Upper lobe of left lung (tissue), 6 donors: ENCODE measurements at regions not wholly inside any gene's neighbourhood (a gene's known extent, or its start where the extent isn't known, plus 50 kb on each side); places are given as distances from the start of the nearest gene placed in this dataset.
"Not testable (repeated sequence)": the region's sequence is repeated elsewhere in the genome, so short reads cannot be mapped to it uniquely, and the experiment has no call there.

Experiments used
- ATAC-seq, 2 donors: fragments of 200-7000 bp; cut with Tn5 transposase; one replicate each; pipeline ENCODE4 v1.9.1; 2022; ENCODE audit warnings: mild to moderate bottlenecking in 2 of 2, moderate library complexity in 2 of 2; ENCODE audit not compliant: low FRiP score in 2 of 2
- DNase-seq, 2 donors: peaks; one replicate each; pipeline ENCODE4 v3.0.0-alpha.2; 2019 to 2020
- H3K27ac ChIP-seq, 4 donors: fragments of 200-600 bp; sonication (generic); one replicate each; pipeline ENCODE4 v1.5.1; 2016 to 2019
- H3K27me3 ChIP-seq, 4 donors: fragments of 200-600 bp; sonication (generic); one replicate each; pipeline ENCODE4 v1.5.1; 2017 to 2019
- H3K36me3 ChIP-seq, 4 donors: fragments of 200-600 bp; sonication (generic); one replicate each; pipeline ENCODE4 v1.5.1; 2016 to 2019
- H3K4me1 ChIP-seq, 4 donors: fragments of 200-600 bp; sonication (generic); one replicate each; pipeline ENCODE4 v1.5.1; 2018 to 2019
- H3K4me3 ChIP-seq, 4 donors: fragments of 200-600 bp; sonication (generic); one replicate each; pipeline ENCODE4 v1.5.1; 2017 to 2019; ENCODE audit warnings: mild to moderate bottlenecking in 2 of 4, moderate library complexity in 1 of 4
- H3K9me3 ChIP-seq, 4 donors: fragments of 200-600 bp; sonication (generic); one replicate each; pipeline ENCODE4 v1.5.1; 2018 to 2019
- EP300 ChIP-seq, 4 donors: sonication (generic); formaldehyde crosslinking; IDR thresholded peaks; one replicate each; pipeline ENCODE4 v1.5.1; 2017; ENCODE audit warnings: antibody characterized with exemption in 4 of 4, control low read depth in 2 of 4
- POLR2A ChIP-seq, 4 donors: fragments of 450-650 bp; IDR thresholded peaks; one replicate each; pipeline ENCODE4 v1.5.1; 2016 to 2017; ENCODE audit warnings: antibody characterized with exemption in 4 of 4, mild to moderate bottlenecking in 2 of 4
- POLR2AphosphoS5 ChIP-seq, 2 donors: sonication (generic); formaldehyde crosslinking; IDR thresholded peaks; one replicate each; pipeline ENCODE4 v1.5.1; 2017; ENCODE audit warnings: antibody characterized with exemption in 2 of 2
- WGBS, 2 donors: methylation state at CpG; one replicate each; pipeline ENCODE4 v1.1.5; 2017 to 2018; 5-methylcytosine and 5-hydroxymethylcytosine counted together
- TF ChIP-seq, protein P1 (sequence below), 6 experiments: fragments of 450-650 bp in 4 of 6; fragments of 200-600 bp in 2 of 6; sonication (generic) in 2 of 6; IDR thresholded peaks; one replicate each; pipeline ENCODE4 v1.5.1; 2016 to 2019; ENCODE audit warnings: antibody characterized with exemption in 6 of 6
- donor health status: DM: no; HTN: no; CAD: no; lungs with moderate emphysema.
- donor health status: DM: no; HTN: yes; CAD: no; lungs with severe emphysema.

DNA sequence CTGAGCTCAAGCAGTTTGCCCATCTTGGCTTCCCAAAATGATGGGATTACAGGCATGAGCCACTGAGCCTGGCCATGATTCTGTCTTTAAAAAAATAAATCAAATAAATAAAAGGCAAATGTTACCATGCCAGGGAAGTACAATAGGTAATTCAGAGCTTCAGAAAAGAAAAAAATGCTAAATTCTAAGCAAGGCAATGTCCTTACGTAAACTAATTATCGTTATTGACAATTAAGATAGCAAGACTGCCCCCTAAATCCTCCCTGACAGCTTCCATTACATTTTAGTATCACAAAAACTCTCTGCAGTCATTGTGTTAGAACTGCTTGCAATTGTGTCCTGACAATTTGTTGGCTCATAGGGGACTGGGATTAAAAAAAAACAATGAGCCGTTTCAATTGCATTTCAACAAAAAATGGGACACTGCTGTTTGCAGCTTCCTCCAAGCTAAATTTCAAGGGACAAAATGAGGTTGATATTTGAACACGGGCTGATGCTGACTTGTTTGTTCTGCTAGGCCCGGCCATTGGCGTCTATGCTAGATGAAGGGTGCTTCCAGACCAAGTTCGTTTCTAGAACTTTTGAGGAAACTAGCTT, 88.9 kb downstream of the MOGAT1 start:
- Histone ChIP-seq H3K9me3 (no peaks in the 10 kb centered on the region), H3K36me3 (no peaks in the 10 kb centered on the region), H3K27ac (no peak overlapping the region), H3K4me1 (no peaks in the 10 kb centered on the region), H3K27me3 (no peaks in the 10 kb centered on the region), H3K4me3 (no peak overlapping the region)
- TF ChIP-seq POLR2AphosphoS5 (IDR thresholded peaks at IDR 0.05) (no peak), EP300 (IDR thresholded peaks at IDR 0.05) (no peak), POLR2A (IDR thresholded peaks at IDR 0.05) (no peak)
- TF ChIP-seq, protein P1, sequence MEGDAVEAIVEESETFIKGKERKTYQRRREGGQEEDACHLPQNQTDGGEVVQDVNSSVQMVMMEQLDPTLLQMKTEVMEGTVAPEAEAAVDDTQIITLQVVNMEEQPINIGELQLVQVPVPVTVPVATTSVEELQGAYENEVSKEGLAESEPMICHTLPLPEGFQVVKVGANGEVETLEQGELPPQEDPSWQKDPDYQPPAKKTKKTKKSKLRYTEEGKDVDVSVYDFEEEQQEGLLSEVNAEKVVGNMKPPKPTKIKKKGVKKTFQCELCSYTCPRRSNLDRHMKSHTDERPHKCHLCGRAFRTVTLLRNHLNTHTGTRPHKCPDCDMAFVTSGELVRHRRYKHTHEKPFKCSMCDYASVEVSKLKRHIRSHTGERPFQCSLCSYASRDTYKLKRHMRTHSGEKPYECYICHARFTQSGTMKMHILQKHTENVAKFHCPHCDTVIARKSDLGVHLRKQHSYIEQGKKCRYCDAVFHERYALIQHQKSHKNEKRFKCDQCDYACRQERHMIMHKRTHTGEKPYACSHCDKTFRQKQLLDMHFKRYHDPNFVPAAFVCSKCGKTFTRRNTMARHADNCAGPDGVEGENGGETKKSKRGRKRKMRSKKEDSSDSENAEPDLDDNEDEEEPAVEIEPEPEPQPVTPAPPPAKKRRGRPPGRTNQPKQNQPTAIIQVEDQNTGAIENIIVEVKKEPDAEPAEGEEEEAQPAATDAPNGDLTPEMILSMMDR (IDR thresholded peaks at IDR 0.05) = no peak
- DNase-seq = no peak
- no peak for ATAC-seq
- 84 to 90% methylated on average over 7 of the region's 7 CpGs for WGBS, 2 donors

DNA sequence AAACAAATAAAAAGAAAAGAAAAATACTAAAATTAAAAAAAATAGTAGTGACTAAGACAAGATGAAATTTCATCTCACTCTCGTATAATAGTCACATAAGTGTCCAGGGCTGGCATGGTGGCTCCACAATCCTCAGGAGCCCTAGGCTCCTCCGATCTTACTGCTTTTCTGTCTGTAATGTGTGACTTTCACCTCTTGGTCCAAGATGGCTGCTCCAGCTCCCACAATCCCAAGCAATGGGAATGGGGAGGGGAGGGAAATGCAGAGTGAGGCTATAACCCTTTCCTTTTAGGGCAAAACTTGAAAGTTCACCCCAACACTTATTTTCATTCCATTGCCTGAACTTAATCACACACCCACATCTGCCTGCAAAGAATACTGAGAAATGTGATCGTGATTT, 90.4 kb downstream of the MOGAT1 start:
- TF ChIP-seq POLR2A (IDR thresholded peaks at IDR 0.05) = no peak
- TF ChIP-seq, protein P1 (IDR thresholded peaks at IDR 0.05) = no peak
- no peak for TF ChIP-seq EP300 (IDR thresholded peaks at IDR 0.05)
- no peak for TF ChIP-seq POLR2AphosphoS5 (IDR thresholded peaks at IDR 0.05)
- 84 to 94% methylated on average over 3 of the region's 3 CpGs for WGBS, 2 donors

DNA sequence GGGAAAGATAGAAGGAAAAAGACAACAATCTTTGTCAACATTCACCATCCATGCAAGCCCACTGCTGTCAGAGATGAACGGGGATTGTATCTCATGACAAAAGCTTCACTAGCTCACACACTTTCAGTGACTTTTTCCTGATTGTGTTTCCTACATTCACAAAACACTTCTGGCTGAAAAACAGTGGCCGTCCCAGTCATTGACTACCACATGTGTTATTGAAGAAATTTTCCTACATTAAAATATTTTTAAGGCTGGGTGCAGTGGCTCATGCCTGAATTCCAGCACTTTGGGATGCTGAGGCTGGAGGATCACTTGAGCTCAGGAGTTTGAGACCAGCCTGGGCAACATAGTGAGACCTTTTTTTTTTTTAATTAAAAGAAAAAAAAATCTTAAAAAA, 90.9 kb downstream of the MOGAT1 start:
- WGBS, 2 donors = 69 to 80% methylated on average over 2 of the region's 2 CpGs
- no peaks in the 10 kb centered on the region for H3K4me1 ChIP-seq
- no peak for DNase-seq
- no peak for ATAC-seq
- TF ChIP-seq POLR2AphosphoS5 (IDR thresholded peaks at IDR 0.05) (no peak), POLR2A (IDR thresholded peaks at IDR 0.05) (no peak), EP300 (IDR thresholded peaks at IDR 0.05) (no peak)
- TF ChIP-seq, protein P1 (IDR thresholded peaks at IDR 0.05) = no peak
- no peaks in the 10 kb centered on the region for H3K27me3 ChIP-seq
- H3K4me3 ChIP-seq = no peak overlapping the region
- H3K9me3 ChIP-seq = no peaks in the 10 kb centered on the region
- no peak overlapping the region for H3K27ac ChIP-seq
- no peaks in the 10 kb centered on the region for H3K36me3 ChIP-seq

More for the DNA sequence above, 90.4 kb downstream of the MOGAT1 start:
- H3K27me3 ChIP-seq = no peaks in the 10 kb centered on the region
- no peaks in the 10 kb centered on the region for H3K4me1 ChIP-seq
- no peak overlapping the region for H3K27ac ChIP-seq
- H3K4me3 ChIP-seq = no peak overlapping the region
- ATAC-seq (no peak), DNase-seq (no peak)
- no peaks in the 10 kb centered on the region for H3K36me3 ChIP-seq
- H3K9me3 ChIP-seq = no peaks in the 10 kb centered on the region

DNA sequence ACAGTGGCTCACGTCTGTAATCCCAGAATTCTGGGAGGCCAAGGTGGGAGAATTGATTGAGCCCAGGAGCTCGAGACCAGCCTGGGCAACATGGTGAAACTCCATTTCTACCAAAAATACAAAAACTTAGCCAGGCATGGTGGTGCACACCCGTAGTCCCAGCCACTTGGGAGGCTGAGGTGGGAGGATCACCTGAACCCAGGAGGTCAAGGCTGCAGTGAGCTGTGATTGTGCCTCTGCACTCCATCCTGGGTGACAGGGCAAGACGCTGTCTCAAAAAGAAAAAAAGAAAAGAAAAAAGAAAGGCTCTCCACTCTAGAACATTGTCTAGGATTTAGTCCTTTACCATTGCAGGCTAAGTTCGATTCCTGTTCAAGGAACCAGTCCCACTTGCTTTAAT, 94.4 kb downstream of the MOGAT1 start:
- H3K27ac ChIP-seq, H3K27me3 ChIP-seq, DNase-seq, H3K36me3 ChIP-seq, ATAC-seq, H3K4me3 ChIP-seq, H3K4me1 ChIP-seq, H3K9me3 ChIP-seq: not testable (repeated sequence)
- WGBS, 2 donors = 69 to 89% methylated on average over 5 of the region's 5 CpGs

DNA sequence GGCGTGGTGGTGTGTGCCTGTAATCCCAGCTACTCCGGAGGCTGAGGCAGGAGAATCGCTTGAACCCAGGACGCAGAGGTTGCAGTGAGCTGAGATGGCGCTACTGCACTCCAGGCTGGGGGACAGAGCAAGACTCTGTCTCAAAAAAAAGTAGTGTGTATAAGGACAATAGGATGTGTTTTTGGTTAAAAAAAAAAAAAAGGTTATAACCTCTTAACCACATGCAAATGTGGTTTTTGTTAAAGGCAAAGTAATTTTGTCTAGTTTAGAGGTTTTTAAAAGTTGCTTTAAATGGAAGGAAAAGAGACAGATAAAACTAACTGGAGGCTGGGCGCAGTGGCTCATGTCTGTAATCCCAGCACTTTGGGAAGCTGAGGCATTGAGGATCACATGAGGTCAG, 92.8 kb upstream of the ACSL3 start:
- ATAC-seq, H3K27me3 ChIP-seq, H3K4me1 ChIP-seq, H3K4me3 ChIP-seq, H3K27ac ChIP-seq, DNase-seq, H3K9me3 ChIP-seq, H3K36me3 ChIP-seq: not testable (repeated sequence)
- 90 to 91% methylated on average over 6 of the region's 6 CpGs for WGBS, 2 donors

DNA sequence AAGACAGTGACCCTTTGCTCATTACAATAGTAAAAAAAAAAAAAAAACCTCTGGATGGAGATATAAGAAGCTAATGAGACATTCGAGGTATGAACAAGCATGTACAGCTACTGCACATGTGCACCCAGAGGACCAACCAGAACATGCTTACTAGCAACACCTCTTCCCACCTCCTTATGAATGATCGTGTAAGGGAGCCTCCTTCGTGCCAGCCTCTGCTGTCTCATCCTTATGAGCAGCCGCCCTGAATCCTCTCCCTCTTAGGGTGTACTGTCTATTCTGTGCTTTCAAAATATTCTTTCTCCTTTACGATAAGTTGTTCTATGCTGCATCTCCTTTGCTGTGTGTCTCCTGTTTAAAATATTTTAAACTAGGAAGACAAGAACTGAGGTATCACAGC, 91.4 kb upstream of the ACSL3 start:
- WGBS, 2 donors = 88 to 92% methylated on average over 5 of the region's 5 CpGs
- ATAC-seq (no peak), DNase-seq (no peak)
- H3K27ac ChIP-seq = no peak overlapping the region
- no peaks in the 10 kb centered on the region for H3K4me1 ChIP-seq
- no peak for TF ChIP-seq EP300 (IDR thresholded peaks at IDR 0.05)
- H3K27me3 ChIP-seq = no peaks in the 10 kb centered on the region
- H3K9me3 ChIP-seq = no peaks in the 10 kb centered on the region
- H3K4me3 ChIP-seq = no peak overlapping the region
- no peaks in the 10 kb centered on the region for H3K36me3 ChIP-seq
